Adrenal gland (tissue), 5 donors: ENCODE measurements at regions not wholly inside any gene's neighbourhood (a gene's known extent, or its start where the extent isn't known, plus 50 kb on each side); places are given as distances from the start of the nearest gene placed in this dataset.

Source experiments
- CTCF ChIP-seq, 6 experiments: fragments of 450-650 bp in 4 of 6; fragments of 200-600 bp in 2 of 6; sonication (generic) in 1 of 6; IDR thresholded peaks; 1 replicate in 5 of 6; 2 replicates in 1 of 6; pipeline versions ENCODE4 v1.5.1 to v1.8.0; 2016 to 2021; ENCODE audit warnings: antibody characterized with exemption in 6 of 6, mild to moderate bottlenecking in 2 of 6, moderate library complexity in 1 of 6
- POLR2A ChIP-seq, 2 donors: fragments of 450-650 bp; IDR thresholded peaks; one replicate each; pipeline ENCODE4 v1.6.1; 2017; ENCODE audit warnings: antibody characterized with exemption in 2 of 2, mild to moderate bottlenecking in 2 of 2, moderate library complexity in 1 of 2
- donor health status: DM: no; HTN: no; CAD: no.

GRCh38 chr3:184497804-184498203, 63.8 kb upstream of the EPHB3 start:
- no peak for TF ChIP-seq CTCF (IDR thresholded peaks at IDR 0.05)
- no peak for TF ChIP-seq POLR2A (IDR thresholded peaks at IDR 0.05)
